HCT116 (cell line): ENCODE measurements at regions not wholly inside any gene's neighbourhood (a gene's known extent, or its start where the extent isn't known, plus 50 kb on each side); places are given as distances from the start of the nearest gene placed in this dataset.

Source experiments
- CEBPB ChIP-seq: IDR thresholded peaks from 2 replicates; pipeline ENCODE4 v1.6.1; 2012; ENCODE audit warnings: low read depth
- POLR2AphosphoS5 ChIP-seq: IDR thresholded peaks from 2 replicates; pipeline ENCODE4 v1.6.1; 2011; ENCODE audit warnings: mild to moderate bottlenecking, low read depth, low read length, moderate library complexity
- SP1 ChIP-seq: IDR thresholded peaks from 2 replicates; pipeline ENCODE4 v1.6.1; 2012; ENCODE audit warnings: low read depth
- TF ChIP-seq, protein P1 (sequence below), 3 experiments: fragments of 200-600 bp in 1 of 3; sonication (generic) in 1 of 3; IDR thresholded peaks in 2 of 3; conservative IDR thresholded peaks in 1 of 3; 2 replicates each; pipeline ENCODE4 v1.5.1; 2012 to 2017; ENCODE audit warnings: low read depth in 2 of 3, low read length in 2 of 3, antibody characterized with exemption in 1 of 3, borderline replicate concordance in 1 of 3, control low read depth in 1 of 3, mild to moderate bottlenecking in 1 of 3, mixed read lengths in 1 of 3, mixed run types in 1 of 3, moderate library complexity in 1 of 3; ENCODE audit not compliant: insufficient read depth in 1 of 3

DNA sequence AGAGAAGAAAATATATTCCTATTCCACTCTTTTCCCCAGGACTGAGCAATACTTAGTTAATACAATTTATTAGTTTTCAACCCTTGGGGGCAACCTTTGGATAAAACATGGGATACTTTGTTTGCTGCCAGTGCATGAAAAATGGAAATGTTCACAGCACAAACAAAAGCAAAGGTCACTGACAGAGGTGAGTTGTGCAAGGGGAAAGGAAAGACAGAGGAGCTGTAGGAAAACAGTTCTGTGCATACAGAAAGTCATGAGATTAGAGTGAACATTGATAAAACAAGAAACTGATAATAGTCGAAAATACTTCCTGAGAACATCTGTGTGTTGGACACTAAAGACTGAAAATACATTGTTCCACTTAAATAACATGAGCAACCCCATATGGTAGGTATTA, 779.8 kb downstream of the TLE4 start:
- TF ChIP-seq, protein P1, sequence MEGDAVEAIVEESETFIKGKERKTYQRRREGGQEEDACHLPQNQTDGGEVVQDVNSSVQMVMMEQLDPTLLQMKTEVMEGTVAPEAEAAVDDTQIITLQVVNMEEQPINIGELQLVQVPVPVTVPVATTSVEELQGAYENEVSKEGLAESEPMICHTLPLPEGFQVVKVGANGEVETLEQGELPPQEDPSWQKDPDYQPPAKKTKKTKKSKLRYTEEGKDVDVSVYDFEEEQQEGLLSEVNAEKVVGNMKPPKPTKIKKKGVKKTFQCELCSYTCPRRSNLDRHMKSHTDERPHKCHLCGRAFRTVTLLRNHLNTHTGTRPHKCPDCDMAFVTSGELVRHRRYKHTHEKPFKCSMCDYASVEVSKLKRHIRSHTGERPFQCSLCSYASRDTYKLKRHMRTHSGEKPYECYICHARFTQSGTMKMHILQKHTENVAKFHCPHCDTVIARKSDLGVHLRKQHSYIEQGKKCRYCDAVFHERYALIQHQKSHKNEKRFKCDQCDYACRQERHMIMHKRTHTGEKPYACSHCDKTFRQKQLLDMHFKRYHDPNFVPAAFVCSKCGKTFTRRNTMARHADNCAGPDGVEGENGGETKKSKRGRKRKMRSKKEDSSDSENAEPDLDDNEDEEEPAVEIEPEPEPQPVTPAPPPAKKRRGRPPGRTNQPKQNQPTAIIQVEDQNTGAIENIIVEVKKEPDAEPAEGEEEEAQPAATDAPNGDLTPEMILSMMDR (IDR thresholded peaks at IDR 0.05 in 2 of 3, conservative IDR thresholded peaks at IDR 0.05 in 1 of 3; ENCODE audit: borderline replicate concordance in 1 of 3, insufficient read depth in 1 of 3, low read depth in 2 of 3, low read length in 2 of 3) = no peak
- no peak for TF ChIP-seq CEBPB
- TF ChIP-seq POLR2AphosphoS5 = no peak
- no peak for TF ChIP-seq SP1
